ENCODE measurements at regions not wholly inside any gene's neighbourhood (a gene's known extent, or its start where the extent isn't known, plus 50 kb on each side); places are given as distances from the start of the nearest gene placed in this dataset.
"Not testable (repeated sequence)": the region's sequence is repeated elsewhere in the genome, so short reads cannot be mapped to it uniquely, and the experiment has no call there.

DNA sequence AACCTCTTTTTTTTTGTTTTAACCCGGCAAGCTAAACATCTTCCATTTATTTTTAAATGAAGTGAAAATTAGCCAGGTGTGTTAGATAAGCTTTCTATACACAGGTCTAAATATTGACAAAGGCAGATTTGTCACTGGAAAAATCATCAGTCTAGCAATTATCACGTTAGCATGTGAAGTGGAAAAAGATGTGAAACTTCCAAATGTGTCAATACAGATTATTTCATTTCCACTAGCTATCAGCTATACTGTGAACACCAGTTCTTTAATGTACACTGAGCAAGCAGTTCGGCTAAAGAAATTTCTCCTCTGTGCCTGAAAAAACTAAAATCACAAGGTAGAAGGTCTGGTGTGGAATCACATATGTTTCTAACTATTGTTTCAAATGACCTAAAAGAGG, 96.6 kb upstream of the G2E3 start:
- in situ Hi-C loops (cut with HindIII; ENCODE audit: low pct_unique_long_range_greater_than_20kb, low sequenced_read_pairs): no loop called here
- DNase-seq (ENCODE audit: low read depth, low spot score): no peak

DNA sequence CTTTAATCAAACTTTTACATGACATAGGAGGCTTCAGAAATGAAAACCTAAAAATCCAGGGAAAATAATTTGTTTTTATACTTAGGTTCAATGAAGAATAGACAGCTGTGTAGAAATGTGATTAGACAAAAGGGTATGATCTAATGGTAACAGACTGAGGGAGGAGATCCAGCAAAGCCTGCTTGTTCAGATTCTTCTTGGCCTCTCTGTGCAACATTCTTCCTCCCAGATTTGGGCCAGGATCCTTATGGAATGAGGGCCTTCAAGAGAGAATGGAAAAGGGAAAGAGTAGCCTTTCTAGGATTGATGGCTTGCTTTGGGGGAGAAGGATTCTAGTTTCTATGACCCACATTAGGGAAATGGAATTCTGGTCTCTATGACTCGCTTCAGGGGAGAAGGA, 94.5 kb upstream of the G2E3 start:
- in situ Hi-C loops (cut with HindIII; ENCODE audit: low pct_unique_long_range_greater_than_20kb, low sequenced_read_pairs): no loop called here
- no peak for DNase-seq (ENCODE audit: low read depth, low spot score)

DNA sequence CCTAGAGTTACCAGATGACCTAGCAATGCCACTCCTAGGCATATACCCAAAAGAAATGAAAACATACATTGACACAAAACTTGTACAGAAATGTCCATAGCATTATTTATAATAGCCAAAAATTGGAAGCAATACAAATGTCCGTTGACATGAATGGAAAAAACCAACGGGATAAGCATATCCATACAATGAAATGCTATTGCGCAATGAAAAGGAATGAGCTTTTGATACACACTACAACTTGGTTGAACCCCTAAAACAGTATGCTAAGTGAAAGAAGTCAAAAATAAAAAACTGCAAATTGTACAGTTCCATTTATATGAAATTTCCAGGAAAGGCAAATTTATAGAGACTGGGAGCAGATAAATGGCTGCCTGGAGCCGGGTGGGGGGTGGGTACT, 90.6 kb upstream of the G2E3 start:
- no peak for DNase-seq (ENCODE audit: low read depth, low spot score)
- in situ Hi-C loops (cut with HindIII; ENCODE audit: low pct_unique_long_range_greater_than_20kb, low sequenced_read_pairs): no loop called here

DNA sequence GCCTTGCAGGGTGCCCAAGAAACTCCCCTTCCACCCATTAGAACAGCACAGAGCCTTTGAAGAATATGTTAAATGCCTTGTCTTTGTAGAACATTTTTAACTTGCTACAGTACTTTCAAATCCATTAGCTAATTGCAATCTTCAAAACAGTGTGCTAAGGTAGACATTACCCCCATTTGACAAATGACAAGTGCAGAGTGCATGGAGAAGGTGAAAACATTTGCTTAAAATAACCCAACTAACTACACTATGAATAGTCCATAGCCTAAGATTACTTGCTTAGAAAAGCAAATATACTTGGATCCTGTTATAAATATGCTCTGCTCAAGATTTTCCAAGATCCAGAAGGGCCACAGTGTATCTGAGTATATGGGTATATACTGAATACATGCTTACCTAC, 87.0 kb upstream of the G2E3 start:
- no peak for DNase-seq (ENCODE audit: low read depth, low spot score)
- in situ Hi-C loops (cut with HindIII; ENCODE audit: low pct_unique_long_range_greater_than_20kb, low sequenced_read_pairs): no loop called here

DNA sequence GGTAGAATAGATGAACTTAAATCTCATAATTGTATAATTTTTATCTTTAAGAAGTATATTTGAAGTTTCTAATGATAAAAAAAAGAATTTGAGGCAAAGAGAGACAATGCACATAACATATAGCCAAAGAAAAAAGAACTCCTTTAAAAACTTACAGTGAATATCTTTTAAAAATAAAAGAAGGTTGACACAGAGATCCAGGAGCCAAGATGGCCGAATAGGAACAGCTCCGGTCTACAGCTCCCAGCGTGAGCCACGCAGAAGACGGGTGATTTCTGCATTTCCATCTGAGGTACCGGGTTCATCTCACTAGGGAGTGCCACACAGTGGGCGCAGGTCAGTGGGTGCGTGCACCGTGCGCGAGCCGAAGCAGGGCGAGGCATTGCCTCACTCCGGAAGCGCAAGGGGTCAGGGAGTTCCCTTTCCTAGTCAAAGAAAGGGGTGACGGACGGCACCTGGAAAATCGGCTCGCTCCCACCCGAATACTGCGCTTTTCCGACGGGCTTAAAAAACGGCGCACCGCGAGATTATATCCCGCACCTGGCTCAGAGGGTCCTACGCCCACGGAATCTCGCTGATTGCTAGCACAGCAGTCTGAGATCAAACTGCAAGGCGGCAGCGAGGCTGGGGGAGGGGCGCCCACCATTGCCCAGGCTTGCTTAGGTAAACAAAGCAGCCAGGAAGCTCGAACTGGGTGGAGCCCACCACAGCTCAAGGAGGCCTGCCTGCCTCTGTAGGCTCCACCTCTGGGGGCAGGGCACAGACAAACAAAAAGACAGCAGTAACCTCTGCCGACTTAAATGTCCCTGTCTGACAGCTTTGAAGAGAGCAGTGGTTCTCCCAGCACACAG, 84.9 kb upstream of the G2E3 start:
- in situ Hi-C loops (cut with HindIII; ENCODE audit: low pct_unique_long_range_greater_than_20kb, low sequenced_read_pairs); DNase-seq (ENCODE audit: low read depth, low spot score): not testable (repeated sequence)

DNA sequence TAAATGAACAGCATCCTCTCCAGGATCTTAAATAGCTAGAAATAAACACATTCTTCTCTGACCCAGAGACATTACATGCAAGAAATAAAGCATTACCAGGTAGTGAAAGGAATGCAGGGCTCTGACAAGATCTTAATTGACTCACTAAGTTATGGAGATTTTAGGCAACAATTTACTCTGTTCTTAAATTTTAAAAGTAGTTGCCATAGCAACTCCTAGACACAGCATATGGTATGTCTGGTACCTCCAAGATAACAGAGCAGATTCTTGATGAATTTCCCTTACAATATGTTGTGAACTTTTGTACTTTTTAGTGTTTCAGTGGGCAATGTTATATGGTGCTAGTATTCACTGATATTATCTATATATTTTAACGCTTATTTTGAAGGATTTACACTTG, 76.7 kb upstream of the G2E3 start:
- no peak for DNase-seq (ENCODE audit: low read depth, low spot score)
- in situ Hi-C loops (cut with HindIII; ENCODE audit: low pct_unique_long_range_greater_than_20kb, low sequenced_read_pairs): no loop called here

DNA sequence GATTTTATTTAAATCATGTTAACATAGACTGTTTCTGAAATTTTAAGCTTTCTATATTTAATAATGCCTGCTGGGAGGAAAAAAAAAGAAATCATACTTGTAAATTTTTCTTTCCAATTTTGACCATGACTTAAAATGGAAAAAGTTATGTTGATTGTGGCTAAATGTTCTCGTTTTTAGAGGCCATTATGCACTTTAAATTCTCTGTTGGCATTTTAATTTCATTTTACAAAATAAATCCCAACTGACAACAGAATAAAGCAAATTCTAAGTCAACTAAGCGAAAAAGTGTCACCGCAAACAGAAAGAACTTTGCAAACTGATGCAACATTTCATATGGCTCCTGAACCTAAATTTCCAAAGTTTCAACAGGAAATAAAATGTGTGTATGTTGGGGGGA, 74.8 kb upstream of the G2E3 start:
- DNase-seq (ENCODE audit: low read depth, low spot score): no peak
- in situ Hi-C loops (cut with HindIII; ENCODE audit: low pct_unique_long_range_greater_than_20kb, low sequenced_read_pairs): no loop called here

DNA sequence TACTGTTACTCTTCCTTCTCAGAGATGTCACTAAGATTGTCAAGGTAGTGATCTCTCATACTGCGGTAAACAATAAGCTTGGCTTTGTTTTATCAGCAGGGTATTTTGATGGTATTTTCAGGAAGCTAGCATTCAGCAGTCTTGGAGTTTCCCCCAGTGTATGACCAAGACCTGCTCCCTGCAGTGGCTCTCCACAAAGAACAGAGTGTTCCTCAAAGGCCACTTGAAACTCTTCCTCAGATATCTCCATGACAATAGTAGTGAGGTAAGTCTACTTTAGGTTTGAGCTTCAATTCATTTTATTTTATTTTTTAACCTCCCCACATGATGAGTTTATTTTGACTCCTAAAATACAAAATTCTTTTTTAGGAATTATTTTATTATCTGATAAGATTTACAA, 74.0 kb upstream of the G2E3 start:
- no peak for DNase-seq (ENCODE audit: low read depth, low spot score)
- in situ Hi-C loops (cut with HindIII; ENCODE audit: low pct_unique_long_range_greater_than_20kb, low sequenced_read_pairs): no loop called here

DNA sequence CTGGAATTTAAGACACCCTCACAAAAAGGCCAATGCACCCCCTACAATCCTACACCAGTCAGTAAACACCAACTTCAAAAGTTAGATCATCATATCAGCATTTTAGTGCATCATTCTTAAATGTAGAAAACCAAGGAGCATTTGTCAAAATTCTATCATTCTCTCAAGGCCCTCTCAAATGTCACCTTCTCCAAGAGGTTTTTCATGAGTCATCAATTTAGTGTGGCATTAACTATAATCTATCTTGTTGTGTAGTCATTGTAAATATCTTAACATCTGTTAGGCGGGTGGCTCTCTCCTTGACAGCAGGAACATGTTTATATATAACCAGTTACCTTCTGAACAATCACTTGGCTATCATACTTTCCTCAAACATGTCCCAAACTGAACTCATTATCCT, 62.1 kb upstream of the G2E3 start:
- DNase-seq (ENCODE audit: low read depth, low spot score): no peak
- in situ Hi-C loops (cut with HindIII; ENCODE audit: low pct_unique_long_range_greater_than_20kb, low sequenced_read_pairs): no loop called here

DNA sequence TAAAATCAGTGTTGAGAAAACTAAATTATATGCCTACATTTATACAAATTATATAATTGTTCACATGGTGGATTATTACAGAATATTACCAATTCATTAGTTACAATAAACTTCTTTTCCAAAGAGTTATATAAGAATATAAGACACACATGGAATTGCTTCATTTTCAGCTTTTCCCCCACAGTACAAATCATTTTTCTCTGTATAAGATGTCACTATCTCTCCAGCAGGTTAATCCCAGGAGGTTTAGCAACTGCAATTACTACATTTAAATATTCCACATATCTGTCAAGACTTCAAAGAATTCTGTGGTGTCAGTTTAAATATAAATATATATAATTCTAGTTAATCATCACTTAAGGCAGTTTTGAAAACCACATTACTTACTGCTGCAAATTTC, 59.6 kb upstream of the G2E3 start:
- in situ Hi-C loops (cut with HindIII; ENCODE audit: low pct_unique_long_range_greater_than_20kb, low sequenced_read_pairs): no loop called here

DNA sequence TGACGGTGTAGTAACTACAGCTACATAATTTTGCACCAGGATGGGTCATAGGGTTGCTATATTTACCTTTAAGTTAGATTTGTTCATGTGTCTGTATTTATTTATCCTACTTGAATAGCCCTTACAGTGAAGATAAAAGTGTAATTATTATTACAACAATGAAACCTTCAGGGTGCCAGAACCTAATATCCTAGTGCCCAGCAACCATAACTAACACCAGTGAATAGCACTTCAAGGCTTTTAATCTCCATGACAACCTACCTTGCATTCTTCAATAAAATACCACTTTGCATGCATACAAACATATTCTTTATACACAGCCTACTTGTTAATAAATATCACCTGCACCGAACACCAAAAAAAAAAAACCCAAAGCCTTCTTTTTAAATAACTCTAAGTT, 58.7 kb upstream of the G2E3 start:
- no peak for DNase-seq (ENCODE audit: low read depth, low spot score)
- in situ Hi-C loops (cut with HindIII; ENCODE audit: low pct_unique_long_range_greater_than_20kb, low sequenced_read_pairs): no loop called here

More for the DNA sequence above, 59.6 kb upstream of the G2E3 start:
- no peak for DNase-seq (ENCODE audit: low read depth, low spot score)

DNA sequence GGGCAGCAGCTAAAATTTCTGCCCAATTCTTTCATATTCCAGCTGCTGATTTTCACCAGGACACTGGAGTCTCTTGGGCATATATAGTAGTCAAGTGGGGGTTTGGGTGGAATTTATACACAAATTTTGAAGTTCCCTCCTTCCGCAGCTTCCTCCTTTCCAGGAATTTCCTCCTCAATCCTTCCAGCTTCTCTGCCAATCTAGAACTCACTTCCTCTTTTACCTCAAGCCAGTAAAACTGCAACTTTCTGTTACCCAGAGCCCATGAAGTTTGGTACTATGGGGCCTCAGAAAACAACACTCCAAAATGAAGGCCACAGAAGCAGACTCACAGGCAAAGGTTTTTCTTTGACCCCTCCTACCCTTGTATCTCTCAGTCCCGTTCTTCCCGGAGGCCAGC, 51.7 kb upstream of the G2E3 start:
- in situ Hi-C loops (cut with HindIII; ENCODE audit: low pct_unique_long_range_greater_than_20kb, low sequenced_read_pairs): no loop called here
- DNase-seq (ENCODE audit: low read depth, low spot score): no peak
